ENCODE measurements at regions not wholly inside any gene's neighbourhood (a gene's known extent, or its start where the extent isn't known, plus 50 kb on each side); places are given as distances from the start of the nearest gene placed in this dataset.

GRCh38 chr2:9747396-9747795, 95.9 kb upstream of the TAF1B start:
- no peak overlapping the region for H3K4me2 ChIP-seq (ENCODE audit: low read length)
- no peaks in the 10 kb centered on the region for H3K36me3 ChIP-seq (ENCODE audit: control insufficient read depth, low read length)
- no peak overlapping the region for H3K4me3 ChIP-seq (ENCODE audit: low read length)
- H4K20me1 ChIP-seq (ENCODE audit: control insufficient read depth, insufficient read depth, low read depth, low read length) = no peaks in the 10 kb centered on the region
- no peaks in the 10 kb centered on the region for H3K4me1 ChIP-seq (ENCODE audit: control insufficient read depth, low read length)
- no peaks in the 10 kb centered on the region for H3K9me2 ChIP-seq (replicated peaks; ENCODE audit: control insufficient read depth, low read length)
- H3K79me2 ChIP-seq (ENCODE audit: control insufficient read depth, low read length) = no peaks in the 10 kb centered on the region
- H3K27me3 ChIP-seq (ENCODE audit: control insufficient read depth, low read length) = peaks cover 17% of the 10 kb centered on the region
- no peaks in the 10 kb centered on the region for H3F3A ChIP-seq (ENCODE audit: control insufficient read depth, insufficient read depth)
- H3K9me3 ChIP-seq (ENCODE audit: control insufficient read depth, insufficient read depth, low read length) = no peaks in the 10 kb centered on the region
- TF ChIP-seq EZH2phosphoT487 (IDR thresholded peaks at IDR 0.05; ENCODE audit: borderline replicate concordance, low read length) = no peak
- no peak for TF ChIP-seq CTCF (IDR thresholded peaks at IDR 0.05; ENCODE audit: low read depth, low read length, poor library complexity, severe bottlenecking)
- no peak overlapping the region for H3K27ac ChIP-seq (ENCODE audit: low read depth, low read length)

GRCh38 chr2:9748577-9748976, 94.7 kb upstream of the TAF1B start:
- Histone ChIP-seq H3K9me2 (replicated peaks; ENCODE audit: control insufficient read depth, low read length) (no peaks in the 10 kb centered on the region), H3K9me3 (ENCODE audit: control insufficient read depth, insufficient read depth, low read length) (no peaks in the 10 kb centered on the region), H3F3A (ENCODE audit: control insufficient read depth, insufficient read depth) (no peaks in the 10 kb centered on the region), H3K4me2 (ENCODE audit: low read length) (no peak overlapping the region), H3K27me3 (ENCODE audit: control insufficient read depth, low read length) (peaks cover 24% of the 10 kb centered on the region), H3K27ac (ENCODE audit: low read depth, low read length) (no peak overlapping the region), H3K4me1 (ENCODE audit: control insufficient read depth, low read length) (no peaks in the 10 kb centered on the region), H3K79me2 (ENCODE audit: control insufficient read depth, low read length) (no peaks in the 10 kb centered on the region), H3K4me3 (ENCODE audit: low read length) (no peak overlapping the region), H4K20me1 (ENCODE audit: control insufficient read depth, insufficient read depth, low read depth, low read length) (no peaks in the 10 kb centered on the region), H3K36me3 (ENCODE audit: control insufficient read depth, low read length) (no peaks in the 10 kb centered on the region)
- TF ChIP-seq EZH2phosphoT487 (IDR thresholded peaks at IDR 0.05; ENCODE audit: borderline replicate concordance, low read length) (no peak), CTCF (IDR thresholded peaks at IDR 0.05; ENCODE audit: low read depth, low read length, poor library complexity, severe bottlenecking) (no peak)

GRCh38 chr2:9749546-9750223, 93.6 kb upstream of the TAF1B start:
- H3K9me3 ChIP-seq (ENCODE audit: control insufficient read depth, insufficient read depth, low read length) = no peaks in the 10 kb centered on the region
- TF ChIP-seq CTCF (IDR thresholded peaks at IDR 0.05; ENCODE audit: low read depth, low read length, poor library complexity, severe bottlenecking) (no peak), EZH2phosphoT487 (IDR thresholded peaks at IDR 0.05; ENCODE audit: borderline replicate concordance, low read length) (no peak)
- H3K79me2 ChIP-seq (ENCODE audit: control insufficient read depth, low read length) = no peaks in the 10 kb centered on the region
- H3K4me3 ChIP-seq (ENCODE audit: low read length) = no peak overlapping the region
- no peaks in the 10 kb centered on the region for H3K9me2 ChIP-seq (replicated peaks; ENCODE audit: control insufficient read depth, low read length)
- H4K20me1 ChIP-seq (ENCODE audit: control insufficient read depth, insufficient read depth, low read depth, low read length) = no peaks in the 10 kb centered on the region
- no peaks in the 10 kb centered on the region for H3F3A ChIP-seq (ENCODE audit: control insufficient read depth, insufficient read depth)
- peaks cover 27% of the 10 kb centered on the region for H3K27me3 ChIP-seq (ENCODE audit: control insufficient read depth, low read length)
- no peak overlapping the region for H3K27ac ChIP-seq (ENCODE audit: low read depth, low read length)
- no peaks in the 10 kb centered on the region for H3K4me1 ChIP-seq (ENCODE audit: control insufficient read depth, low read length)
- no peaks in the 10 kb centered on the region for H3K36me3 ChIP-seq (ENCODE audit: control insufficient read depth, low read length)
- H3K4me2 ChIP-seq (ENCODE audit: low read length) = no peak overlapping the region

Measured in DOHH2 (cell line).